K562 (cell line): ENCODE measurements at regions not wholly inside any gene's neighbourhood (a gene's known extent, or its start where the extent isn't known, plus 50 kb on each side); places are given as distances from the start of the nearest gene placed in this dataset.

Experiments used
- ATAC-seq: fragments of 200-7000 bp; cut with Tn5 transposase; 3 replicates; pipeline ENCODE4 v1.9.1; 2020; ENCODE audit warnings: moderate library complexity
- BruUV-seq: library from RNA; stranded (reverse); fragments of 400-500 nt; replicated peaks from 2 replicates; lab custom pipeline; 2021; lab: Mats Ljungman, UMichigan
- CTCF ChIA-PET: fragments of 300-600 bp; formaldehyde crosslinking; extraction: SDS; loops from one replicate; lab custom pipeline; 2021; ENCODE audit warnings: low intra/inter-chr PET ratio; lab: Yijun Ruan, JAX
- POLR2A ChIA-PET: fragments of 300-600, 350-650 bp; sonication (Branson Sonifier 250); formaldehyde crosslinking; extraction: SDS; loops from one replicate; lab custom pipeline; 2021; ENCODE audit warnings: antibody characterized with exemption, inconsistent platforms; lab: Yijun Ruan, JAX
- DNase-seq, 4 experiments: peaks; one replicate each; pipeline versions ENCODE4 v3.0.0 to v3.0.0-alpha.2; 2011 to 2018; ENCODE audit warnings: low spot score in 3 of 4, mixed read lengths in 3 of 4; ENCODE audit errors: extremely low read depth in 1 of 4
- FAIRE-seq: peaks from 2 replicates; lab custom pipeline; 2011; peaks lifted over from hg19 to GRCh38; lab: Jason Lieb, UNC
- H2AFZ ChIP-seq: 2 replicates; pipeline ENCODE4 v1.6.0; 2011; ENCODE audit warnings: low read depth, low read length, control low read depth, inconsistent platforms
- H3K27ac ChIP-seq: fragments of 200-600 bp; 3 replicates; pipeline ENCODE4 v1.8.0; 2011; ENCODE audit warnings: low read depth, mild to moderate bottlenecking, control low read depth, inconsistent platforms, low read length, moderate library complexity, mixed read lengths; ENCODE audit errors: extremely low read depth
- H3K27me3 ChIP-seq, 2 experiments: fragments of 300-600 bp in 1 of 2; 2 replicates in 1 of 2; 3 replicates in 1 of 2; pipeline versions ENCODE4 v1.6.0 to v1.8.0; 2011; ENCODE audit warnings: inconsistent platforms in 2 of 2, low read length in 2 of 2, mild to moderate bottlenecking in 1 of 2, mixed read lengths in 1 of 2, moderate library complexity in 1 of 2; ENCODE audit not compliant: control insufficient read depth in 2 of 2, insufficient read depth in 2 of 2
- H3K36me3 ChIP-seq: fragments of 300-600 bp; 3 replicates; pipeline ENCODE4 v1.8.0; 2011; ENCODE audit warnings: mild to moderate bottlenecking, low read length, inconsistent platforms; ENCODE audit not compliant: control insufficient read depth, insufficient read depth
- H3K4me1 ChIP-seq, 2 experiments: fragments of 200-600 bp in 1 of 2; replicated peaks in 1 of 2; 2 replicates in 1 of 2; 3 replicates in 1 of 2; pipeline versions ENCODE4 v1.5.1 to v1.8.0; 2011; ENCODE audit warnings: inconsistent platforms in 2 of 2, low read length in 2 of 2, mild to moderate bottlenecking in 1 of 2, mixed read lengths in 1 of 2, moderate library complexity in 1 of 2; ENCODE audit not compliant: control insufficient read depth in 2 of 2, insufficient read depth in 2 of 2
- H3K4me2 ChIP-seq: 2 replicates; pipeline ENCODE4 v1.6.1; 2011; ENCODE audit warnings: low read length, control low read depth, inconsistent platforms, mixed read lengths; ENCODE audit not compliant: insufficient read depth
- H3K4me3 ChIP-seq: fragments of 200-600 bp; sonication (generic), shearing (Covaris generic); 2 replicates; pipeline ENCODE4 v1.5.1; 2016; ENCODE audit warnings: control low read depth, inconsistent platforms
- H3K79me2 ChIP-seq: fragments of 200-600 bp; 3 replicates; pipeline ENCODE4 v1.8.0; 2011; ENCODE audit warnings: low read length, inconsistent platforms; ENCODE audit not compliant: control insufficient read depth, insufficient read depth
- H3K9ac ChIP-seq, 2 experiments: 2 replicates each; pipeline versions ENCODE4 v1.6.0 to v1.6.1; 2011; ENCODE audit warnings: low read depth in 2 of 2, low read length in 2 of 2, control low read depth in 1 of 2, inconsistent platforms in 1 of 2, mild to moderate bottlenecking in 1 of 2, mixed read lengths in 1 of 2; ENCODE audit not compliant: insufficient read depth in 1 of 2
- H3K9me1 ChIP-seq: one replicate; pipeline ENCODE4 v1.6.0; 2011; ENCODE audit warnings: inconsistent platforms, mild to moderate bottlenecking, low read length, moderate library complexity; ENCODE audit not compliant: control insufficient read depth, insufficient read depth
- H3K9me3 ChIP-seq: replicated peaks from 2 replicates; pipeline ENCODE4 v1.5.1; 2011; ENCODE audit warnings: low read depth, low read length, inconsistent platforms; ENCODE audit not compliant: control insufficient read depth, insufficient read depth
- H4K20me1 ChIP-seq: replicated peaks from 2 replicates; pipeline ENCODE4 v1.6.1; 2011; ENCODE audit warnings: low read length, inconsistent platforms, mixed read lengths; ENCODE audit not compliant: control insufficient read depth, insufficient read depth
- CAMTA2 ChIP-seq: fragments of 250-450 bp; sonication (Bioruptor Pico); conservative IDR thresholded peaks from 2 replicates; pipeline ENCODE4 v1.5.1; 2022
- GABPB2 ChIP-seq: fragments of 250-450 bp; sonication (Bioruptor Pico); conservative IDR thresholded peaks from 2 replicates; pipeline ENCODE4 v1.5.1; 2021; ENCODE audit warnings: mild to moderate bottlenecking
- GATAD2B ChIP-seq: fragments of 450-650 bp; IDR thresholded peaks from 2 replicates; pipeline ENCODE4 v1.6.1; 2017; ENCODE audit warnings: mild to moderate bottlenecking, borderline replicate concordance
- NFRKB ChIP-seq: fragments of 450-650 bp; IDR thresholded peaks from 2 replicates; pipeline ENCODE4 v1.6.1; 2016; ENCODE audit warnings: low read depth
- RBM25 ChIP-seq: fragments of 200-400 bp; formaldehyde crosslinking; IDR thresholded peaks from 2 replicates; pipeline ENCODE4 v1.6.1; 2018; ENCODE audit warnings: low read length, low read depth, moderate library complexity; ENCODE audit not compliant: severe bottlenecking
- SNIP1 ChIP-seq: fragments of 450-650 bp; IDR thresholded peaks from 2 replicates; pipeline ENCODE4 v1.7.1; 2017; ENCODE audit warnings: low read depth, mild to moderate bottlenecking
- TEAD2 ChIP-seq: fragments of 450-650 bp; IDR thresholded peaks from 2 replicates; pipeline ENCODE4 v1.6.1; 2016; ENCODE audit warnings: missing genetic modification characterization, control low read depth, missing compliant biosample characterization
- ZFX ChIP-seq: sonication (generic); formaldehyde crosslinking; IDR thresholded peaks from 2 replicates; pipeline ENCODE4 v1.8.0; 2022; ENCODE audit warnings: mild to moderate bottlenecking, missing genetic modification reagents, moderate library complexity
- ZNF197 ChIP-seq: fragments of 200-800 bp; sonication (Bioruptor generic); IDR thresholded peaks from 2 replicates; pipeline ENCODE4 v1.6.1; 2016; ENCODE audit warnings: low read depth, missing genetic modification characterization, missing compliant biosample characterization
- ZNF408 ChIP-seq: fragments of 250-450 bp; sonication (Bioruptor Pico); IDR thresholded peaks from 2 replicates; pipeline ENCODE4 v1.4.0; 2020; ENCODE audit warnings: low read depth, mild to moderate bottlenecking, moderate library complexity
- ZNF561 ChIP-seq: fragments of 450-650 bp; formaldehyde crosslinking; conservative IDR thresholded peaks from 2 replicates; pipeline ENCODE4 v1.4.0; 2020; ENCODE audit warnings: mild to moderate bottlenecking, moderate library complexity
- WGBS: fragments of 100-300 bp; shearing (Covaris generic); methylation state at CpG from one replicate; pipeline ENCODE4 v1.1.6; 2016; ENCODE audit warnings: low coverage, mixed read lengths; ENCODE audit not compliant: insufficient coverage; ENCODE audit errors: missing lambda C conversion rate; 5-methylcytosine and 5-hydroxymethylcytosine counted together
- in situ Hi-C: fragments of 300-500 bp; cut with MboI; formaldehyde crosslinking; loops from 4 replicates; pipeline ENCODE4 v1.15.0; 2018; ENCODE audit warnings: inconsistent platforms, mixed read lengths
- intact Hi-C: fragments of 100-400 bp; cut with micrococcal nuclease; formaldehyde crosslinking; loops from 2 replicates; pipeline ENCODE4 v1.14.2; 2022
- TF ChIP-seq, protein P1 (sequence below): fragments of 450-650 bp; formaldehyde crosslinking; IDR thresholded peaks from 2 replicates; pipeline ENCODE4 v1.4.0; 2020; ENCODE audit warnings: mild to moderate bottlenecking, moderate library complexity
- TF ChIP-seq, protein P2 (sequence below), 2 experiments: fragments of 450-650 bp in 1 of 2; sonication (generic) in 1 of 2; formaldehyde crosslinking; conservative IDR thresholded peaks; 2 replicates each; pipeline versions ENCODE4 v1.4.0 to v1.8.1; 2020 to 2022; ENCODE audit warnings: mild to moderate bottlenecking in 1 of 2, missing genetic modification reagents in 1 of 2

- TF ChIP-seq ZNF561 (CRISPR knock-in tag) (no peak), ZNF408 (CRISPR knock-in tag) (no peak)
Measured at GRCh38 chr5:87034557-87034956, 233.1 kb upstream of the RASA1 start (continued).

DNA sequence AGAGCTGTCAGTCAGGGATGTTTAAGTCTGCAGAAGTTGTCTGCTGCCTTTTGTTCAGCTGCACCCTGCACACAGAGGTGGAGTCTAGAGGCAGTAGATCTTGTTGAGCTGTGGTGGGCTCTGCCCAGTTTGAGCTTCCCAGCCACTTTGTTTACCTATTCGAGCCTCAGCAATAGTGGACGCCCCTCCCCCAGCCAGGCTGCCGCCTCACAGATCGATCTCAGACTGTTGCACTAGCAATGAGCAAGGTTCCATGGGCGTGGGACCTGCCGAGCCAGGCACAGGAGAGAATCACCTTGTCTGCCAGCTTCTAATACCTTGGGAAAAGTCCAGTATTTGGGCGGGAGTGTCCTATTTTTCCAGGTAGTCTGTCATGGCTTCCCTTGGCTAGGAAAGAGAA lies 225.1 kb upstream of the RASA1 start:
- Histone ChIP-seq H3K4me2 (no peak overlapping the region), H3K4me1 (no peaks in the 10 kb centered on the region), H3K27ac (no peak overlapping the region), H3K9me1 (no peaks in the 10 kb centered on the region)
- DNase-seq, result no peak
- CTCF ChIA-PET, result no interaction called here
- WGBS, result 3% methylated on average over 7 of the region's 7 CpGs
- no peak for TF ChIP-seq CAMTA2 (CRISPR knock-in tag)
- no peak for TF ChIP-seq ZNF197 (CRISPR knock-in tag)
- no peak for TF ChIP-seq TEAD2 (tag)
- TF ChIP-seq GATAD2B, result no peak
- TF ChIP-seq SNIP1, result no peak
- TF ChIP-seq GABPB2 (CRISPR knock-in tag), result no peak
- TF ChIP-seq, protein P1, sequence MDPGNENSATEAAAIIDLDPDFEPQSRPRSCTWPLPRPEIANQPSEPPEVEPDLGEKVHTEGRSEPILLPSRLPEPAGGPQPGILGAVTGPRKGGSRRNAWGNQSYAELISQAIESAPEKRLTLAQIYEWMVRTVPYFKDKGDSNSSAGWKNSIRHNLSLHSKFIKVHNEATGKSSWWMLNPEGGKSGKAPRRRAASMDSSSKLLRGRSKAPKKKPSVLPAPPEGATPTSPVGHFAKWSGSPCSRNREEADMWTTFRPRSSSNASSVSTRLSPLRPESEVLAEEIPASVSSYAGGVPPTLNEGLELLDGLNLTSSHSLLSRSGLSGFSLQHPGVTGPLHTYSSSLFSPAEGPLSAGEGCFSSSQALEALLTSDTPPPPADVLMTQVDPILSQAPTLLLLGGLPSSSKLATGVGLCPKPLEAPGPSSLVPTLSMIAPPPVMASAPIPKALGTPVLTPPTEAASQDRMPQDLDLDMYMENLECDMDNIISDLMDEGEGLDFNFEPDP, result no peak
- no peak for TF ChIP-seq NFRKB
- TF ChIP-seq, protein P2, sequence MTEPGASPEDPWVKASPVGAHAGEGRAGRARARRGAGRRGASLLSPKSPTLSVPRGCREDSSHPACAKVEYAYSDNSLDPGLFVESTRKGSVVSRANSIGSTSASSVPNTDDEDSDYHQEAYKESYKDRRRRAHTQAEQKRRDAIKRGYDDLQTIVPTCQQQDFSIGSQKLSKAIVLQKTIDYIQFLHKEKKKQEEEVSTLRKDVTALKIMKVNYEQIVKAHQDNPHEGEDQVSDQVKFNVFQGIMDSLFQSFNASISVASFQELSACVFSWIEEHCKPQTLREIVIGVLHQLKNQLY (CRISPR knock-in tag; conservative IDR thresholded peaks at IDR 0.05), result no peak
- no peak for TF ChIP-seq ZFX (CRISPR knock-in tag)
- no peak for TF ChIP-seq RBM25
- TF ChIP-seq, all 486 proteins: peak for 0
- no peak for FAIRE-seq
- Histone ChIP-seq H3K4me3 (no peak overlapping the region), H3K79me2 (no peaks in the 10 kb centered on the region), H2AFZ (no peak overlapping the region), H3K27me3 (no peaks in the 10 kb centered on the region), H3K9me3 (no peaks in the 10 kb centered on the region), H3K9ac (no peak overlapping the region), H3K36me3 (no peaks in the 10 kb centered on the region), H4K20me1 (no peaks in the 10 kb centered on the region)
- BruUV-seq, result no TSS peak
- in situ Hi-C loops, result no loop called here
- intact Hi-C loops, result no loop called here
- POLR2A ChIA-PET, result no interaction called here
- no peak for ATAC-seq
